GM21786 (cell line): ENCODE measurements at regions not wholly inside any gene's neighbourhood (a gene's known extent, or its start where the extent isn't known, plus 50 kb on each side); places are given as distances from the start of the nearest gene placed in this dataset.
A peak's percentile ranks its signal among the peaks of the same experiment; 100 is the strongest.

Experiments
- ATAC-seq: cut with Tn5 transposase; IDR thresholded peaks from one replicate; pipeline ENCODE4 v1.9.1; 2021; ENCODE audit not compliant: unreplicated experiment

DNA sequence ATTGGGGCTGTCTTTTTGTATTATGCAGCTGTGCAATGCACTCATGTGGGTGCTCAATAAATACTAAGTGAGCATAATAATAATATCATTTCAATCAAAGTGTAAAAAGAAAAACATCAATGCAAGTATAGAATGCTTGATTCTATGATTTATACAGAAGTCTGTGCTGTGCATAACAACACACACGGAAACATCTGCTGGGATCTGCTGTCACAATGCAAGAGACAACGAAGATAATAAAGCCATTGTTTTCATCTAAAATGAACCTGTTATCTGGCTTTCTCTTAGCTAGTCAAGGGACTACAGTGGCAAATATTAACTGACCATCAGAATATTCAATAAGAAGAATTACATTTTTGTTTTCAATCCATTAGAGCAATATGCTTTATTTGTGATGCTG lies 1156.9 kb upstream of the MAP3K7 start:
- ATAC-seq: no peak

- ATAC-seq: no peak
These were observed 1145.1 kb upstream of the MAP3K7 start for GRCh38 chr6:91731939-91732338.

DNA sequence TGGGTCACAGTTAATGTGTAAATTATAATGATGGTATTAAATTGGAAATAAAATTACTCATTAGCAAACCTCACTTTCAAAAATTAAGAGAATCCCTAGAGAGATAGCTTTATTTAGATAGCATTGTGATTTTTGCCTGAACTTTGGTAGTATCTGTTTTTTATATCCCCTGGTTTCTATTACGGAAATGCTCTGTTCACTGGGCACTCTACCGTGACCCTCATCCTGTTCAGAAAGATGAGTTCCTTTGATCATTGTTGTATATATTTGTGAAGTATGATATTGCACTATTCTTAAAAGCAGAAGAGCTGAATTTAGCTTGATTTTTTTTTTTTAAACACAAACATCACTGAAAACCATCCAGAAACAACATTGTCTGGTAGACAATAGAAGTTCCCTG lies 1143.8 kb upstream of the MAP3K7 start:
- ATAC-seq: peak; percentile 49

GRCh38 chr6:91720324-91720723 lies 1133.5 kb upstream of the MAP3K7 start:
- ATAC-seq: no peak

- peak; percentile 44 for ATAC-seq
These were observed 1132.5 kb upstream of the MAP3K7 start for GRCh38 chr6:91719414-91719813.

DNA sequence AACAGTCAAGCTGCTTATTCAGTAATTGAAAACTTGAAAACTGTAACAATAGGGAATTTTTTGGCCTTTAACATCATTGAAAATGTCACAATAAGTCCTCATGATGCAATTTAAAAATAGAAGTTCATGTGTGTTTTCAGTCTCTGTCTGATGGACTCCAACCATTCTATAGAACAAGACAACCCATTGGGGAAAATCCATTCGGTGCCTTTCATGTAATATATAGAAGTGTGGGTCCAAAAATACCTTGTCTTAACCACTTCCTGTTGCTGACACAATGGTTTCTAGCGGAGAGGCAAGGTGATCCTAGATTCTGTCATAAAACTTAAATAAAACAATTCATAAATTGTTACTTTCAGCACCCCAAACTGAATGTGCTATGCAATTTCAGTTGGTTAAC lies 1131.3 kb upstream of the MAP3K7 start:
- peak; percentile 77 for ATAC-seq

DNA sequence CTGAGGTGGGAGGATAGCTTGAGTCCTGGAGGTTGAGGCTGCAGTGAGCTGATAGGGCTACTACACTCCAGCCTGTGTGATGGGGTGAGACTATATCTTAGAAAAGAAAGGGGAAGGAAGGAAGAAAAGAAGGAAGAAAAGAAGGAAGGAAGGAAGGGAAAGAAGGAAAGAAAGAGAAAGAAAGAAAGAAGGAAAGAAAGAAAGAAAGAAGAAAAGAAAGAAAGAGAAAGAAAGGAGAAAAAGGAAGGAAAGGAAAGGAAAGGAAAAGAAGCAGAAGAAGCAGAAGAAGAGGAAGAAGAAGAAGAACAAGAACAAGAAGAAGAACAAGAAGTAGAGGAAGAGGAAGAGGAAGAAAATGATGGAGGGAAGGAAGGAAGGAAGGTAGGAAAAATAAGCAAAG lies 1130.2 kb upstream of the MAP3K7 start:
- no peak for ATAC-seq

- no peak for ATAC-seq
These were observed 1129.5 kb upstream of the MAP3K7 start for GRCh38 chr6:91716361-91716760.

DNA sequence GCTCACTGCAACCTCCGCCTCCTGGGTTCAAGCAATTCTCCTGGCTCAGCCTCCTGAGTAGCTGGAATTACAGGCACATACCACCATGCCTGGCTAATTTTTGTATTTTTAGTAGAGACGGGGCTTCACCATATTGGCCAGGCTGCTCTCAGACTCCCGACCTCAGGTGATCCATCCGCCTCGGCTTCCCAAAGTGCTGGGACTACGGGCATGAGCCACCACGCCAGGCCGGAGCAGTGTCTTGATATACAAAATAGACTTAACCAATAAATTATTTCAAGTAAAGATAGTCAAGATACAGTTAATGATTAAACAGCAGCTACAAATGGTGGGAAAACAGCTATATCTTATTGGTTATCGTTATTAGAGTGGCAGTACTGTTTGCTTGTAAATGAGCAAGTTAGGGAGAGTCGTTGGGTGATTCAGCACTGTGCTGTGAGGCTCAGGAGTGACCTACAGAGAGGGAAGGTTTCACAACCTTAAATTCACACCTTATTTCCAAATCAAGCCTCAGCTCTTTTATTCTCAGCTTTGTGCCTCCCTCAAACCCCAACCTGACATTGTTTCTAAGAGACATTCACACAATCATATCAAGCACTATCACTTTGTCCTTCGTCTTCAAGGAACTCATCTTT lies 1128.4 kb upstream of the MAP3K7 start:
- no peak for ATAC-seq

DNA sequence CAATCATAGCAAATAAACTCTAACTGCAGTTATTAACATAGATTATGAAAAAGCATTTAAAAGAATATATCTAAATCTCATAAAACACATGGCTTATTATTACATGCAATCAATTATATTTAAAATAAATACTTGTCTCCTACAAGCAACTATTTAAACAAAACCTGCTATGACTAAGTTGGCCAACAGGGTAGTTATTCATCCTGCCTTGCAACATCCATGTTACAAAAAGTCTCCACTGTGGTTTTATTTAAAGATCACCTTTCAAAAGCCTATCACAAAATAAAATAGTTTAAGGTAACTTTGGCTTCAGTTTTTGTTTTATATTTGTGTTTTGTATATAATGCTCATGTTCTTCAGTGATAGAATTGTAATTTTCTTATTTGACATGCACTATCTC lies 1127.0 kb upstream of the MAP3K7 start:
- ATAC-seq: no peak

DNA sequence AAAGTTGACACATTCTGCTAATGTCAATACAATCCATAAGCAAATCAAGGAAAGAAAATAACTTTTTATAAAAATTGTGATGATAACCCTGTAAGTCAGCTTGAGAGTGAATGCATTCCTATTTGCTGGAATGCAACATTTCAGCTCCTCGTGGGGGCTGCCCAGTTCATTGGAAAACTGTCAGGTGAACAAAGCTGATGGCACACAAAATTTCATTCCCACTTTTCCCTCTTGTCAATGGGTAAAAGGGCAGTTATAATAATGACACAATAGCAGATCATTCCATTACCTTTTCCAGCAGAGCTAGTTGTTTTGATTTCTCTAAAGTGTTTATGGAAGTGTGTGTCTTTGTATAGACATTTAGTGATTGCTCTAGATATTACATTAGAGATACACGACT lies 1124.6 kb upstream of the MAP3K7 start:
- ATAC-seq: no peak

DNA sequence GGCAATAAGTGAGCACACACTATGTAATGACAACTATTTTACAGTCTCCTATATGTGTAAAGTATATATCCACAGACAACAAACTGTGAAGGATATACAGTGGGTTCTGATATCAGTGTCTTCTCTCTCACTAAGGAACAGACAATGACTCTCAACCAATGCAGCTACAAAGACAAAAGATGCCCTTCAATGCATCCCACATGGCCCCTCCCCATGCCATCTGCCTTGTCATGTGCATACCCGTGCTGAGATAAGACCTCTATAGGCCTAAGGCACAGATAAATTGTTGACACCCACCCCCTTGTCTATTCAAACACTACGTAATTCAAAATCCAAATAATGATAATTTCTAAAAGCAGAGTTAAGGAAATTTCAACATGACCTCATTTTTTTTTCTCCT lies 1123.5 kb upstream of the MAP3K7 start:
- ATAC-seq: no peak

- ATAC-seq: no peak
These were observed 1121.7 kb upstream of the MAP3K7 start for GRCh38 chr6:91708534-91708933.

- no peak for ATAC-seq
These were observed 1118.8 kb upstream of the MAP3K7 start for GRCh38 chr6:91705646-91706045.

DNA sequence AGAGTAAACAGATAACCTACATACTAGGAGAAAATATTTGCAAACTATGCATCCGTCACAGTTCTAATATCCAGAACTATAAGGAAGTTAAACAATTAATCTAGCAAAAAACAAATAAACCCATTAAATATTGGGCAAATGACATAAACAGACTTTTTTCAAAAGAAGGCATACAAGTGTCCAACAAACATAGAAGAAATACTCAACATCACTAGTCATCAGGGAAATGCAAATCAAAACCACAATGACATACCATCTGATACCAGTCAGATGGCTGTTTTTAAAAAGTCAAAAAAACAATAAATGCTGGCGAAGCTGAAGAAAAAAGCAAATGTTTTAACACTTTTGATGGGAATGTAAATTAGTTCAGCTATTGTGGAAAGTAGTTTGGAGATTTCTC lies 1117.7 kb upstream of the MAP3K7 start:
- ATAC-seq: no peak

GRCh38 chr6:91697010-91697695 lies 1110.3 kb upstream of the MAP3K7 start:
- ATAC-seq: no peak

DNA sequence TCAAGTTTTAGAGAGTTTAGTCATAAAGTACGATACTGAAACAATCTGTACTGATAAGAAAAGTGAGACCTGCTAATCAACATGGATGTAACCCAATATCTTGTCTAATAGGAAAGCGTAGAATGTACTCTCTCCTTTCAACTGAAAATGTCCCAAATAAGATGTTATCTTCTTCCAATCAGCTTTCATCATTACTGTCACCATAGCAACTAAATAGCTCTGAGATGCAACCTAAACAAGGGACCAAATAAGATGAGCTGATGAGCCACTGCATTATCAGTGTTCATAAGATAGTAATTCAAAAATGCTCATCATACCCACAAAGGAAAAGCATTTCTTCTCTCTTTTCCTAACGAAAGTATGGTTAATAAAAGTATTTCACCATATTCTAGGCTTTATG lies 1108.3 kb upstream of the MAP3K7 start:
- ATAC-seq: no peak

DNA sequence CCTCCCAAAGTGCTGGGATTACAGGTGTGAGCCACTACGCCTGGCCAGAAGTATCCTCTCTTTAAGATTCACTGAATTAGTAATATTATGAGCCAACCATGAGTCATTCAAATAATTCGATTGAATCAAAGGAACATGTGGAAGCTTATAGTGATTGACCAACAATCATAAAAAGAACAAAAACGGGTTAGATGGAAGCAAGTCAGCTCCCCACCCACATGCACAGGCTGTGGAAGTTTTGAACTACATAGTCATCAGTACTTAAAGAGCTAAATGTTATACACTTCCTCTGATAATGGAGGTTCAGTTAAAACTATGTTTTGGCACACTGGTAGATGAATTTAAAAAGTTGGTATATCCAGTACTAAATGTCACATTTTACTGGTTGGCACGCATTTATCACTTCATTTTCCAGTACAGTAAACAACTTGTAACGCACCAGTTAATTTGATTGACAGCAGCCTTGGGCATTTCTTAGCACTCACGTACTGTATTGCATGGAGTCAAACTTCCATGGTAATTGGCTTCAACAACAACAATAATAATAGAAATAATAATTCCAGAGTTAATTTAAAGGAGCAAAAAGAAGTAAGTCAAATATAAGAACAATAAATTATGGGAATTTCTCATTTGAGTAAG lies 1107.3 kb upstream of the MAP3K7 start:
- ATAC-seq: no peak

DNA sequence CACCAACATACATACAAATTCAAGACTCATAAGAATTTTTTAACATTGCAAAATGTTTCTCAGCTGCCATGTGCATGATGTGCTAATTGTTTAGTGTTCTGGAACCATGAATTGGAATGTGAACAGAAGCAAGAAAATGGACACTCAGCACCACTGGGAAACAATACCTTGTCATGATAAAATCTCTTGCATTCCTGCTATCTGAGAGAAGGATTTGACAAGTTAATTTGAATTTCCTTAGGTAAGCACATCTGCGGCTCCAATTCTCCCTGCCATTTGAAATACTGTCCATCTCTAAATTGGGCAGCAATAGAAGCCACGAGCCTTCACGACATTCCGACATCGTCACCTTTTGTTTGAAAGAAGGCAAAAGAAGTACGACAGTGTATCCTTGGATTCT lies 1104.6 kb upstream of the MAP3K7 start:
- ATAC-seq: no peak

DNA sequence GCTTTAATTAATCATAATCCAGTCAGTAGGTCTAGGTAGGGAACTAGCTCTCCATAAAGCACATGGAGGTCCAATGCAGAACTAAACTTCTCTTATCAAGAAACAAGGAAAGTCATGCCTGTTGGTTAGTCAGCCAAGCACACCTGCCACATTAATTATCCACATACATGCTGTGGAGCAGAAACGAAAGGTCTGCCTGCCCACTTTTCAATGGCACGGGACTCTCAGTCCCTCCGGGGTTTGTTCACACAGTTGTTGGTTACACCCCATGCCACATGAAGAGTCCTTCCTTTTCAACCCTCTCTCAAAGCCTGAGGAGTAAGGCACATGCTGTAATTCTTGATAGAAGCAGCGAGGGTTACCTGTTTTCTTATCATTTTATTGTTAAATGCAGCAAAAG lies 1096.4 kb upstream of the MAP3K7 start:
- no peak for ATAC-seq

DNA sequence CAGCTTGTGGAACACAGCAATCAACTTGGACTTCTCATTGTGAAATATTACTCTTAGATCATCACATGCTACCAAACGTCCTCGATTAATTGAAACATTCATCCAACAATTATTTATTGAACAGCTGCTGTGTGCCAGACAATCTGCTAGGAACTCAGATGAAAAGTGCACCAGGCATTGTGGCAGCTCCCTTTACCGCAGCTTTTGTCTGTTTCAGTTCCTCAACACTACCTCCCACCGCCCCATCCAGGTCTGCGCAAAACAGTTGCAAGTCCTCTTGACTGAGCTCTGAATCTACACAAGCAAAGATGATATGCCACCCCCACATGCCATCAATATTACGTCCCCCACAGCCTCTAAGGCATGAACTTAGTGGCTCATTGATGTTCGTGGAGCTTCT lies 1094.4 kb upstream of the MAP3K7 start:
- ATAC-seq: no peak

- no peak for ATAC-seq
These were observed 1092.0 kb upstream of the MAP3K7 start for GRCh38 chr6:91678679-91679446.
